ENCODE measurements at regions not wholly inside any gene's neighbourhood (a gene's known extent, or its start where the extent isn't known, plus 50 kb on each side); places are given as distances from the start of the nearest gene placed in this dataset.

DNA sequence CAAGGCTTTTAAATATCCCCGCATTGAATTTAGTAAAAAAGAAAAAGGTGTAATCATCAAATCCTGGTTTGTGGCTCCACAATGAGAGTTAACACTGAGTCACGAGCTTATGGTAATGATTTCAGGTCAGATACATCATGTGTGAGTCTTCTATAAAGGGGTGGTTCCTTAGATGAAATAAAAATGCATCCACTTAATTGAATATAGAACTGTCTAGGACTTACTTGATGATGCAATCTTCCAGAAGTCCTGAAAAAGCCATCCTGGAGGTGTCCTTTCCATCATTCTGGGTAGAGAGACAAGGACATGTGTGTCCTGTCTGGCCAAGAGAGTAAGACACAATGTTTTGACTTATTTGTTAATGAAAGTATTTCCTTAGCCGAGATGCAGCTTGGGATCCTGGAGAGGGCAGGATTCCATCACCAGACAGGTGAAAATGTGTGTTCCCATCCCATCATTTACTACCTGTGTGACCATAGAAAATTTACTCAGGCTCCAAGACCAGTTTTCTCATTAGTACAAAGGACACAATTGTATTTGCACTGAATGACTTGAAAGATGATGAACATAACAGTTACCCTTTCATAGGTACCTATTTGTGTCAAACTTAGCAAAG lies 1539.8 kb upstream of the PIK3C3 start:
- no peaks in the 10 kb centered on the region for H4K20me1 ChIP-seq (replicated peaks; ENCODE audit: control insufficient read depth, extremely low read depth, insufficient read depth, low read length)
- no peaks in the 10 kb centered on the region for H3K36me3 ChIP-seq (ENCODE audit: control insufficient read depth in 2 of 2, extremely low read depth in 1 of 2, insufficient read depth in 2 of 2, low read length in 2 of 2)
- no peak for DNase-seq (ENCODE audit: low read depth, low spot score)
- H3K27me3 ChIP-seq (ENCODE audit: control insufficient read depth in 2 of 2, insufficient read depth in 2 of 2, low read length in 2 of 2): no peaks in the 10 kb centered on the region
- no peak overlapping the region for H2AFZ ChIP-seq (ENCODE audit: low read depth, low read length)
- FAIRE-seq: no peak
- intact Hi-C loops (cut with micrococcal nuclease): loop anchor here (10.0 kb wide), 2 partner anchors 120 to 830 kb away; no protein-coding TSS in a partner anchor
- ChIA-PET CTCF (no interaction called here), POLR2A (no interaction called here)
- no peak overlapping the region for H3K9ac ChIP-seq (replicated peaks; ENCODE audit: extremely low read depth, insufficient read depth, low read length)
- no peak overlapping the region for H3K27ac ChIP-seq (ENCODE audit: insufficient read depth, low read depth, low read length)
- BruUV-seq (replicated peaks): no TSS peak
- no peak overlapping the region for H3K4me3 ChIP-seq (replicated peaks in 1 of 3; ENCODE audit: insufficient read depth in 1 of 3, low read depth in 1 of 3, low read length in 3 of 3)
- H3K9me1 ChIP-seq (replicated peaks; ENCODE audit: control insufficient read depth, extremely low read depth, insufficient read depth, low read length): no peaks in the 10 kb centered on the region
- no peaks in the 10 kb centered on the region for H3K9me3 ChIP-seq (replicated peaks; ENCODE audit: control insufficient read depth, insufficient read depth, low read length)
- no peaks in the 10 kb centered on the region for H3K4me1 ChIP-seq (ENCODE audit: control insufficient read depth, extremely low read depth, insufficient read depth, low read length)
- TF ChIP-seq MYC (IDR thresholded peaks at IDR 0.05; ENCODE audit: low read depth, low read length) (no peak), POLR2AphosphoS5 (IDR thresholded peaks at IDR 0.05; ENCODE audit: insufficient read depth, low read depth, low read length) (no peak), FOS (IDR thresholded peaks at IDR 0.05; ENCODE audit: borderline replicate concordance, insufficient read depth, low read length) (no peak), JUN (IDR thresholded peaks at IDR 0.05; ENCODE audit: borderline replicate concordance, insufficient read depth, insufficient read length, low read depth) (no peak), EZH2 (IDR thresholded peaks at IDR 0.05; ENCODE audit: borderline replicate concordance, low read depth, low read length, severe bottlenecking) (no peak), POLR2A (IDR thresholded peaks at IDR 0.05; ENCODE audit: low read depth, low read length) (no peak), GATA2 (IDR thresholded peaks at IDR 0.05; ENCODE audit: insufficient read depth, insufficient read length, low read depth, low read length) (no peak)
- TF ChIP-seq, protein P1, sequence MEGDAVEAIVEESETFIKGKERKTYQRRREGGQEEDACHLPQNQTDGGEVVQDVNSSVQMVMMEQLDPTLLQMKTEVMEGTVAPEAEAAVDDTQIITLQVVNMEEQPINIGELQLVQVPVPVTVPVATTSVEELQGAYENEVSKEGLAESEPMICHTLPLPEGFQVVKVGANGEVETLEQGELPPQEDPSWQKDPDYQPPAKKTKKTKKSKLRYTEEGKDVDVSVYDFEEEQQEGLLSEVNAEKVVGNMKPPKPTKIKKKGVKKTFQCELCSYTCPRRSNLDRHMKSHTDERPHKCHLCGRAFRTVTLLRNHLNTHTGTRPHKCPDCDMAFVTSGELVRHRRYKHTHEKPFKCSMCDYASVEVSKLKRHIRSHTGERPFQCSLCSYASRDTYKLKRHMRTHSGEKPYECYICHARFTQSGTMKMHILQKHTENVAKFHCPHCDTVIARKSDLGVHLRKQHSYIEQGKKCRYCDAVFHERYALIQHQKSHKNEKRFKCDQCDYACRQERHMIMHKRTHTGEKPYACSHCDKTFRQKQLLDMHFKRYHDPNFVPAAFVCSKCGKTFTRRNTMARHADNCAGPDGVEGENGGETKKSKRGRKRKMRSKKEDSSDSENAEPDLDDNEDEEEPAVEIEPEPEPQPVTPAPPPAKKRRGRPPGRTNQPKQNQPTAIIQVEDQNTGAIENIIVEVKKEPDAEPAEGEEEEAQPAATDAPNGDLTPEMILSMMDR (IDR thresholded peaks at IDR 0.05; ENCODE audit: extremely low read depth in 1 of 2, insufficient read depth in 1 of 2, low read depth in 1 of 2, low read length in 2 of 2): no peak
- TF ChIP-seq, protein P2, sequence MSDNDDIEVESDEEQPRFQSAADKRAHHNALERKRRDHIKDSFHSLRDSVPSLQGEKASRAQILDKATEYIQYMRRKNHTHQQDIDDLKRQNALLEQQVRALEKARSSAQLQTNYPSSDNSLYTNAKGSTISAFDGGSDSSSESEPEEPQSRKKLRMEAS (IDR thresholded peaks at IDR 0.05; ENCODE audit: insufficient read depth, insufficient read length): no peak
- no peaks in the 10 kb centered on the region for H3K79me2 ChIP-seq (ENCODE audit: control insufficient read depth, insufficient read depth, low read length)
- no peak overlapping the region for H3K4me2 ChIP-seq (ENCODE audit: insufficient read depth, low read length)
- dilution Hi-C loops (cut with MboI; ENCODE audit: extremely low pct_ligation_motif_present, low sequenced_read_pairs): no loop called here

Data from endothelial cell of umbilical vein (primary cell).